Esophagus squamous epithelium (tissue), 5 donors: ENCODE measurements at regions not wholly inside any gene's neighbourhood (a gene's known extent, or its start where the extent isn't known, plus 50 kb on each side); places are given as distances from the start of the nearest gene placed in this dataset.

ENCODE experiments used
- DNase-seq: peaks from one replicate; lab custom pipeline; 2025; lab: John Stamatoyannopoulos, UW
- H3K27ac ChIP-seq, 4 donors: fragments of 200-600 bp; sonication (generic); one replicate each; pipeline ENCODE4 v1.5.1; 2016 to 2019; ENCODE audit warnings: mild to moderate bottlenecking in 1 of 4
- H3K27me3 ChIP-seq, 4 donors: fragments of 200-600 bp; sonication (generic); 1 replicate in 3 of 4; 2 replicates in 1 of 4; pipeline versions ENCODE4 v1.5.1 to v1.6.0; 2017 to 2021; ENCODE audit warnings: antibody characterized with exemption in 1 of 4
- H3K36me3 ChIP-seq, 3 donors: fragments of 200-600 bp; sonication (generic); one replicate each; pipeline ENCODE4 v1.5.1; 2016 to 2019
- H3K4me1 ChIP-seq, 3 donors: fragments of 200-600 bp; sonication (generic); one replicate each; pipeline ENCODE4 v1.5.1; 2017 to 2019
- H3K4me3 ChIP-seq, 4 donors: fragments of 200-600 bp; sonication (generic); 1 replicate in 3 of 4; 2 replicates in 1 of 4; pipeline ENCODE4 v1.5.1; 2016 to 2019; ENCODE audit warnings: mild to moderate bottlenecking in 2 of 4, moderate library complexity in 1 of 4
- H3K9me3 ChIP-seq, 3 donors: fragments of 200-600 bp; sonication (generic); one replicate each; pipeline ENCODE4 v1.5.1; 2016 to 2019
- POLR2A ChIP-seq, 4 donors: fragments of 450-650 bp; IDR thresholded peaks; one replicate each; pipeline ENCODE4 v1.6.1; 2017; ENCODE audit warnings: antibody characterized with exemption in 4 of 4, mild to moderate bottlenecking in 4 of 4, moderate library complexity in 3 of 4
- WGBS, 2 donors: methylation state at CpG; one replicate each; pipeline ENCODE4 v1.1.5; 2018; 5-methylcytosine and 5-hydroxymethylcytosine counted together
- intact Hi-C: fragments of 100-400 bp; cut with DNase I; formaldehyde crosslinking; loops from one replicate; pipeline ENCODE4 v1.15.0; 2022
- TF ChIP-seq, protein P1 (sequence below), 6 experiments: fragments of 450-650 bp in 4 of 6; fragments of 200-600 bp in 2 of 6; sonication (generic) in 2 of 6; IDR thresholded peaks; one replicate each; pipeline ENCODE4 v1.5.1; 2016 to 2019; ENCODE audit warnings: antibody characterized with exemption in 6 of 6, mild to moderate bottlenecking in 4 of 6, moderate library complexity in 4 of 6
- donor health status: DM: yes; HTN: yes; CAD: no.

DNA sequence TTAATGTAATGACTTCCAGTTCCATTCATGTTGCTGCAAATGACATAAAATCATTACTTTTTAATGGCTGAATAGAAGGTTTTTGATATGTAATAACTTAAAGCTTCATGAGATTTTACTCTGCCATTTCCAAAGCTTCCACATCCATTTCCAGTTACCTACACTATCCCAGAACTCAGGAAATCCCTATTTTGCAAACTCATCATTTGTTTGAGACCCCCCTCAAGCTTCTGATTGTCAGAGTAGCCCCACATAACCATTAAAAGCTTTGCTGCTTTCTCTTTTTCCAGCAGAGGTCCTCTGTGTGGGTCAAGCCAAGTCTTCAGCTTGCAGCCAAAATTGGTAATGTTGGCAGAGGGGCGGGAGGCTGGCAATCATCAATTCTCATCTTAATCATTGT is 50.6 kb upstream of the IL1R1 start:
- no peak overlapping the region for H3K4me3 ChIP-seq
- no peaks in the 10 kb centered on the region for H3K27me3 ChIP-seq
- no peaks in the 10 kb centered on the region for H3K36me3 ChIP-seq
- DNase-seq = no peak
- no peak for TF ChIP-seq POLR2A (IDR thresholded peaks at IDR 0.05)
- TF ChIP-seq, protein P1, sequence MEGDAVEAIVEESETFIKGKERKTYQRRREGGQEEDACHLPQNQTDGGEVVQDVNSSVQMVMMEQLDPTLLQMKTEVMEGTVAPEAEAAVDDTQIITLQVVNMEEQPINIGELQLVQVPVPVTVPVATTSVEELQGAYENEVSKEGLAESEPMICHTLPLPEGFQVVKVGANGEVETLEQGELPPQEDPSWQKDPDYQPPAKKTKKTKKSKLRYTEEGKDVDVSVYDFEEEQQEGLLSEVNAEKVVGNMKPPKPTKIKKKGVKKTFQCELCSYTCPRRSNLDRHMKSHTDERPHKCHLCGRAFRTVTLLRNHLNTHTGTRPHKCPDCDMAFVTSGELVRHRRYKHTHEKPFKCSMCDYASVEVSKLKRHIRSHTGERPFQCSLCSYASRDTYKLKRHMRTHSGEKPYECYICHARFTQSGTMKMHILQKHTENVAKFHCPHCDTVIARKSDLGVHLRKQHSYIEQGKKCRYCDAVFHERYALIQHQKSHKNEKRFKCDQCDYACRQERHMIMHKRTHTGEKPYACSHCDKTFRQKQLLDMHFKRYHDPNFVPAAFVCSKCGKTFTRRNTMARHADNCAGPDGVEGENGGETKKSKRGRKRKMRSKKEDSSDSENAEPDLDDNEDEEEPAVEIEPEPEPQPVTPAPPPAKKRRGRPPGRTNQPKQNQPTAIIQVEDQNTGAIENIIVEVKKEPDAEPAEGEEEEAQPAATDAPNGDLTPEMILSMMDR (IDR thresholded peaks at IDR 0.05) = no peak
- no peaks in the 10 kb centered on the region for H3K9me3 ChIP-seq
- intact Hi-C loops = no loop called here
- H3K4me1 ChIP-seq = no peaks in the 10 kb centered on the region
- WGBS, 2 donors = 90 to 100% methylated on average over 1 of the region's 1 CpG
- no peak overlapping the region for H3K27ac ChIP-seq

- Histone ChIP-seq H3K27ac (no peak overlapping the region), H3K9me3 (no peaks in the 10 kb centered on the region), H3K4me1 (no peaks in the 10 kb centered on the region), H3K4me3 (no peak overlapping the region), H3K36me3 (no peaks in the 10 kb centered on the region), H3K27me3 (no peaks in the 10 kb centered on the region)
- WGBS, 2 donors = 73 to 93% methylated on average over 7 of the region's 7 CpGs
- intact Hi-C loops = no loop called here
- no peak for DNase-seq
- TF ChIP-seq, protein P1 (IDR thresholded peaks at IDR 0.05) = no peak
- TF ChIP-seq POLR2A (IDR thresholded peaks at IDR 0.05) = no peak
Measured at GRCh38 chr2:102092535-102092934, 50.0 kb upstream of the IL1R1 start.
